Body of pancreas (tissue), 4 donors: ENCODE measurements at regions not wholly inside any gene's neighbourhood (a gene's known extent, or its start where the extent isn't known, plus 50 kb on each side); places are given as distances from the start of the nearest gene placed in this dataset.

ENCODE experiments used
- ATAC-seq: fragments of 150-250 bp; one replicate; pipeline ENCODE4 v1.9.1; 2016
- DNase-seq, 4 donors: peaks; one replicate each; pipeline ENCODE4 v3.0.0-alpha.2; 2019
- H3K27ac ChIP-seq, 4 donors: fragments of 200-600 bp; sonication (generic); 1 replicate in 3 of 4; 2 replicates in 1 of 4; pipeline versions ENCODE4 v1.5.1 to v1.6.1; 2016 to 2019; ENCODE audit warnings: mild to moderate bottlenecking in 1 of 4, mixed read lengths in 1 of 4, moderate library complexity in 1 of 4
- H3K27me3 ChIP-seq, 2 donors: fragments of 200-600 bp; sonication (generic); one replicate each; pipeline ENCODE4 v1.6.0; 2016; ENCODE audit warnings: mild to moderate bottlenecking in 1 of 2
- H3K36me3 ChIP-seq, 2 donors: fragments of 200-600 bp; sonication (generic); replicated peaks in 1 of 2; 2 replicates each; pipeline ENCODE4 v1.5.1; 2016; ENCODE audit warnings: low read depth in 2 of 2; ENCODE audit not compliant: insufficient read depth in 1 of 2
- H3K4me1 ChIP-seq: fragments of 200-600 bp; sonication (generic); one replicate; pipeline ENCODE4 v1.6.0; 2016
- H3K4me3 ChIP-seq, 2 donors: fragments of 200-600 bp; sonication (generic); 1 replicate in 1 of 2; 2 replicates in 1 of 2; pipeline ENCODE4 v1.5.1; 2016 to 2019
- H3K9me3 ChIP-seq, 3 donors: fragments of 200-600 bp; sonication (generic); 1 replicate in 2 of 3; 2 replicates in 1 of 3; pipeline ENCODE4 v1.5.1; 2016
- POLR2A ChIP-seq, 3 donors: fragments of 450-650 bp; IDR thresholded peaks; one replicate each; pipeline ENCODE4 v1.6.1; 2016; ENCODE audit warnings: antibody characterized with exemption in 3 of 3, mild to moderate bottlenecking in 2 of 3
- WGBS, 2 donors: methylation state at CpG; one replicate each; pipeline ENCODE4 v1.1.5; 2017; 5-methylcytosine and 5-hydroxymethylcytosine counted together
- intact Hi-C: fragments of 100-400 bp; cut with DNase I; formaldehyde crosslinking; loops from one replicate; pipeline ENCODE4 v1.15.1; 2023
- TF ChIP-seq, protein P1 (sequence below), 7 experiments: fragments of 450-650 bp in 4 of 7; fragments of 200-600 bp in 3 of 7; sonication (generic) in 3 of 7; IDR thresholded peaks; one replicate each; pipeline ENCODE4 v1.5.1; 2016 to 2019; ENCODE audit warnings: antibody characterized with exemption in 7 of 7

DNA sequence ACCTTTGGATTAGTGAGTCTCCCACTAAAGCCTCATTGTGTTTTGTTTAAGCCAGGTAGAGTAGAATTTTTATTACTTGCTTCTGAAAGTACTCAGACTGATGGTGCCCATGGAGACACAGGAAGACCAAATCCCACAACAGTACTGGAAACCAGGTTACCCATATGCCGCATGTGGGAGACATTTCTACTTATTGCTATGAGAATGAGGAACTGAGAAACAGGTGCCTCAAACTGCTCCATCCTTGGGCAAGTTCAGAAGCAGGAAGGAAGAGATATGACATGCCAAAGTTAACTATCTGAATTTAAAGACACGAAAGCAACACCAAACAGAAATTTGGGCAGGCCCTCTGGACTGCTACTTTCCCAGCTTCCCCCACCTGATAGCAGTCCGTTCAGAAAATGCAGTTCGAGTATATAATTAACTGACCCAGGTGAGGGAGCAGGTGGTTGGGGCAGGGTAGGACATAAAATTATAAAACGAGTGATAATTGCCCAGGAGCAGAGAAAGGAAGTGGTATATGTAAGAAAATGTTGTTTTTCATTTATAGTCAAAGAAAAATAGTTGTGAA, 382.3 kb upstream of the MTPN start:
- ATAC-seq (no peak), DNase-seq (no peak)
- Histone ChIP-seq H3K36me3 (no peaks in the 10 kb centered on the region), H3K27me3 (no peaks in the 10 kb centered on the region), H3K9me3 (peaks cover 0 to 5% (median 0%) of the 10 kb centered on the region in 3 donors), H3K4me1 (no peaks in the 10 kb centered on the region), H3K27ac (no peak overlapping the region), H3K4me3 (no peak overlapping the region)
- intact Hi-C loops, result no loop called here
- 29 to 30% methylated on average over 5 of the region's 5 CpGs for WGBS, 2 donors
- no peak for TF ChIP-seq POLR2A (IDR thresholded peaks at IDR 0.05)
- TF ChIP-seq, protein P1, sequence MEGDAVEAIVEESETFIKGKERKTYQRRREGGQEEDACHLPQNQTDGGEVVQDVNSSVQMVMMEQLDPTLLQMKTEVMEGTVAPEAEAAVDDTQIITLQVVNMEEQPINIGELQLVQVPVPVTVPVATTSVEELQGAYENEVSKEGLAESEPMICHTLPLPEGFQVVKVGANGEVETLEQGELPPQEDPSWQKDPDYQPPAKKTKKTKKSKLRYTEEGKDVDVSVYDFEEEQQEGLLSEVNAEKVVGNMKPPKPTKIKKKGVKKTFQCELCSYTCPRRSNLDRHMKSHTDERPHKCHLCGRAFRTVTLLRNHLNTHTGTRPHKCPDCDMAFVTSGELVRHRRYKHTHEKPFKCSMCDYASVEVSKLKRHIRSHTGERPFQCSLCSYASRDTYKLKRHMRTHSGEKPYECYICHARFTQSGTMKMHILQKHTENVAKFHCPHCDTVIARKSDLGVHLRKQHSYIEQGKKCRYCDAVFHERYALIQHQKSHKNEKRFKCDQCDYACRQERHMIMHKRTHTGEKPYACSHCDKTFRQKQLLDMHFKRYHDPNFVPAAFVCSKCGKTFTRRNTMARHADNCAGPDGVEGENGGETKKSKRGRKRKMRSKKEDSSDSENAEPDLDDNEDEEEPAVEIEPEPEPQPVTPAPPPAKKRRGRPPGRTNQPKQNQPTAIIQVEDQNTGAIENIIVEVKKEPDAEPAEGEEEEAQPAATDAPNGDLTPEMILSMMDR (IDR thresholded peaks at IDR 0.05), result no peak

DNA sequence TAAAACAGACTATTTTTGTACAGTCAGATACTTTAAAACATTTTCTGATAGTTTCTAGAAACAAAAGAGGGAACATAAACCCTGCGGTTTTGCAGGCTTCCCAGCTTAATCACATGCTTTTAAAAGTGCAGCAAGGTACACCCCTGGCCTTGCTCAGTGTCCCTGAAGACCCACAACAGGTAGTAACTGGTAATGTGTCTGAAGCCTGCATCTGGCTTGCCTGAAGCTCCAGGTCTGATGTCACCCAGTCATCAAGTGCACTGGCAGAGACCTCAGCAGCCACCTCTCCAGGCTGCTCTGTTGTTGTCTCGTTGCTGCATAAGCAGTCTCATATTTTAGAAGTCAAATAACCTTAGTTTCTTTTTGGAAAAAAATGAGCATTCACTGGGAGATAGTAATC, 376.1 kb upstream of the MTPN start:
- Histone ChIP-seq H3K27ac (no peak overlapping the region), H3K27me3 (no peaks in the 10 kb centered on the region), H3K4me3 (no peak overlapping the region), H3K36me3 (no peaks in the 10 kb centered on the region), H3K4me1 (no peaks in the 10 kb centered on the region), H3K9me3 (no peaks in the 10 kb centered on the region)
- ATAC-seq, result no peak
- 41 to 46% methylated on average over 2 of the region's 2 CpGs for WGBS, 2 donors
- intact Hi-C loops, result no loop called here
- DNase-seq, result no peak
- no peak for TF ChIP-seq POLR2A (IDR thresholded peaks at IDR 0.05)
- TF ChIP-seq, protein P1 (IDR thresholded peaks at IDR 0.05), result no peak

- Histone ChIP-seq H3K27ac (no peak overlapping the region), H3K36me3 (no peaks in the 10 kb centered on the region), H3K9me3 (no peaks in the 10 kb centered on the region), H3K4me1 (no peaks in the 10 kb centered on the region), H3K27me3 (no peaks in the 10 kb centered on the region), H3K4me3 (no peak overlapping the region)
- intact Hi-C loops, result no loop called here
- 53 to 58% methylated on average over 7 of the region's 7 CpGs for WGBS, 2 donors
- ATAC-seq, result no peak
- TF ChIP-seq, protein P1 (IDR thresholded peaks at IDR 0.05), result no peak
- TF ChIP-seq POLR2A (IDR thresholded peaks at IDR 0.05), result no peak
- no peak for DNase-seq
Observed at GRCh38 chr7:136348542-136349192, 371.5 kb upstream of the MTPN start.

DNA sequence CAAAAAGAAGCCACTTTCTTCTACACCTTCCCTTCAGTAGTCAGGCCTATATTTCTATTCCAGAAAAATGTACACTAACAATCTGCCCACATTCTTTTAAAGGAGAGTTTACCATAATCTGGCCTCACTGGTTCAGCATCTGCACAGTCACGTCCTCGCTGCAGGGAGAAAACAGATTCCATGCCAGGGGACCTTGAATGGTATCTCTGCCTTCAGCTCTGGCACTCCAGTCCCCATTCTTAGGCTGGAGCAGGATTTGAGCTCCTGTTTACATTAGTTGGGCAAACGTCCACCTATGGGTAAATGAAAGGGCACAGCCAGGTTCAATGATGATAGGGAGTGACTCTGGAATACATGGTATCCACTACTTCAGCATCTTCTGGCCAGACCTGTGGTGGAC, 371.0 kb upstream of the MTPN start:
- TF ChIP-seq POLR2A (IDR thresholded peaks at IDR 0.05), result no peak
- TF ChIP-seq, protein P1 (IDR thresholded peaks at IDR 0.05), result no peak
- WGBS, 2 donors, result 23 to 40% methylated on average over 3 of the region's 3 CpGs
- intact Hi-C loops, result no loop called here

GRCh38 chr7:136347488-136347887, 370.3 kb upstream of the MTPN start:
- no peak overlapping the region for H3K4me3 ChIP-seq
- no peak for DNase-seq
- 74 to 89% methylated on average over 1 of the region's 1 CpG for WGBS, 2 donors
- no peaks in the 10 kb centered on the region for H3K36me3 ChIP-seq
- no peaks in the 10 kb centered on the region for H3K9me3 ChIP-seq
- TF ChIP-seq POLR2A (IDR thresholded peaks at IDR 0.05), result no peak
- TF ChIP-seq, protein P1 (IDR thresholded peaks at IDR 0.05), result no peak
- ATAC-seq, result no peak
- H3K4me1 ChIP-seq, result no peaks in the 10 kb centered on the region
- no peaks in the 10 kb centered on the region for H3K27me3 ChIP-seq
- intact Hi-C loops, result no loop called here
- H3K27ac ChIP-seq, result no peak overlapping the region

More for the DNA sequence above, 371.0 kb upstream of the MTPN start:
- Histone ChIP-seq H3K4me3 (no peak overlapping the region), H3K4me1 (no peaks in the 10 kb centered on the region), H3K27me3 (no peaks in the 10 kb centered on the region), H3K9me3 (no peaks in the 10 kb centered on the region), H3K36me3 (no peaks in the 10 kb centered on the region), H3K27ac (no peak overlapping the region)
- ATAC-seq (no peak), DNase-seq (no peak)
